Smooth muscle cell (in vitro differentiated cells): ENCODE measurements at regions not wholly inside any gene's neighbourhood (a gene's known extent, or its start where the extent isn't known, plus 50 kb on each side); places are given as distances from the start of the nearest gene placed in this dataset.
A peak's percentile ranks its signal among the peaks of the same experiment; 100 is the strongest.

Experiments used
- DNase-seq: peaks from one replicate; lab custom pipeline; 2025; ENCODE audit not compliant: unreplicated experiment; lab: John Stamatoyannopoulos, UW
- H2AFZ ChIP-seq: fragments of 200-600 bp; sonication (generic); 2 replicates; pipeline ENCODE4 v1.6.0; 2016; ENCODE audit warnings: antibody characterized with exemption, low read depth, mild to moderate bottlenecking
- H3F3A ChIP-seq: fragments of 200-600 bp; sonication (generic); 2 replicates; pipeline ENCODE4 v1.6.0; 2017; ENCODE audit warnings: antibody characterized with exemption, low read depth
- H3K27ac ChIP-seq: fragments of 200-600 bp; sonication (generic); 2 replicates; pipeline ENCODE4 v1.5.1; 2016; ENCODE audit warnings: low read depth, mild to moderate bottlenecking
- H3K27me3 ChIP-seq: fragments of 200-600 bp; sonication (generic); 2 replicates; pipeline ENCODE4 v1.6.1; 2016; ENCODE audit warnings: low read depth, mild to moderate bottlenecking
- H3K36me3 ChIP-seq: fragments of 200-600 bp; sonication (generic); 2 replicates; pipeline ENCODE4 v1.5.1; 2016; ENCODE audit warnings: low read depth
- H3K4me1 ChIP-seq: fragments of 200-600 bp; sonication (generic); 2 replicates; pipeline ENCODE4 v1.5.1; 2016; ENCODE audit warnings: low read depth
- H3K4me2 ChIP-seq: fragments of 200-600 bp; sonication (generic); 2 replicates; pipeline ENCODE4 v1.6.0; 2016; ENCODE audit warnings: mild to moderate bottlenecking
- H3K4me3 ChIP-seq: fragments of 200-600 bp; sonication (generic); 2 replicates; pipeline ENCODE4 v1.5.1; 2016; ENCODE audit warnings: mild to moderate bottlenecking
- H3K79me2 ChIP-seq: fragments of 200-600 bp; sonication (generic); 2 replicates; pipeline ENCODE4 v1.6.0; 2016; ENCODE audit warnings: low read depth, mild to moderate bottlenecking
- H3K9ac ChIP-seq: fragments of 200-600 bp; sonication (generic); 2 replicates; pipeline ENCODE4 v1.6.0; 2016; ENCODE audit warnings: low read depth
- H3K9me3 ChIP-seq: fragments of 200-600 bp; sonication (generic); replicated peaks from 2 replicates; pipeline ENCODE4 v1.5.1; 2016; ENCODE audit warnings: low read depth
- H4K20me1 ChIP-seq: fragments of 200-600 bp; sonication (generic); 2 replicates; pipeline ENCODE4 v1.6.0; 2016; ENCODE audit warnings: low read depth
- CTCF ChIP-seq: fragments of 200-600 bp; sonication (generic); IDR thresholded peaks from 2 replicates; pipeline ENCODE4 v1.5.1; 2017; ENCODE audit warnings: borderline replicate concordance, mild to moderate bottlenecking, antibody characterized with exemption; ENCODE audit not compliant: insufficient read depth, poor library complexity, severe bottlenecking
- WGBS: methylation state at CpG from one replicate; pipeline ENCODE4 v1.1.7; 2016; ENCODE audit warnings: low lambda C conversion rate; 5-methylcytosine and 5-hydroxymethylcytosine counted together

- DNase-seq = no peak
- no peak for TF ChIP-seq CTCF
- 26% methylated on average over 37 of the region's 50 CpGs for WGBS
- Histone ChIP-seq H3F3A (peaks cover 4% of the 10 kb centered on the region), H3K9me3 (no peaks in the 10 kb centered on the region), H3K4me2 (peak overlapping the region; percentile 85), H2AFZ (peak overlapping the region; percentile 85), H4K20me1 (no peaks in the 10 kb centered on the region), H3K4me1 (no peaks in the 10 kb centered on the region), H3K36me3 (no peaks in the 10 kb centered on the region), H3K27me3 (no peaks in the 10 kb centered on the region), H3K79me2 (no peaks in the 10 kb centered on the region), H3K9ac (peak overlapping the region; percentile 87), H3K4me3 (peak overlapping the region; percentile 51), H3K27ac (peak overlapping the region; percentile 96)
Measured at GRCh38 chr6:158869826-158870648, 50.9 kb upstream of the EZR start.

- no peak for TF ChIP-seq CTCF
- peak; percentile 50 for DNase-seq
- H3K27ac ChIP-seq = peak overlapping the region; percentile 74
- peak overlapping the region; percentile 76 for H3K9ac ChIP-seq
- H3K4me1 ChIP-seq = no peaks in the 10 kb centered on the region
- WGBS = 15% methylated on average over 29 of the region's 45 CpGs
- H3F3A ChIP-seq = peaks cover 4% of the 10 kb centered on the region
- H2AFZ ChIP-seq = peak overlapping the region; percentile 58
- peak overlapping the region; percentile 73 for H3K4me2 ChIP-seq
- H3K4me3 ChIP-seq = peak overlapping the region; percentile 51
- no peaks in the 10 kb centered on the region for H3K27me3 ChIP-seq
- no peaks in the 10 kb centered on the region for H3K9me3 ChIP-seq
- H3K36me3 ChIP-seq = no peaks in the 10 kb centered on the region
- no peaks in the 10 kb centered on the region for H4K20me1 ChIP-seq
- no peaks in the 10 kb centered on the region for H3K79me2 ChIP-seq
Measured at GRCh38 chr6:158868890-158869825, 50.0 kb upstream of the EZR start.
